Stimulated activated CD4-positive, alpha-beta T cell treated with anti-CD3 and anti-CD28 coated beads, Interleukin-2, amount 100 ng/mL, for 4 hours (primary cell): ENCODE measurements at regions not wholly inside any gene's neighbourhood (a gene's known extent, or its start where the extent isn't known, plus 50 kb on each side); places are given as distances from the start of the nearest gene placed in this dataset.
A peak's percentile ranks its signal among the peaks of the same experiment; 100 is the strongest.
"Not testable (repeated sequence)": the region's sequence is repeated elsewhere in the genome, so short reads cannot be mapped to it uniquely, and the experiment has no call there.

Source experiments
- DNase-seq: peaks from one replicate; pipeline ENCODE4 v3.0.0-alpha.2; 2020; ENCODE audit warnings: low read depth

GRCh38 chr17:56690441-56691291 lies 97.2 kb downstream of the NOG start:
- DNase-seq = no peak

- no peak for DNase-seq
Observed at GRCh38 chr17:56694825-56695224, 101.3 kb downstream of the NOG start.

GRCh38 chr17:56697190-56697589 lies 103.7 kb downstream of the NOG start:
- DNase-seq = no peak

- no peak for DNase-seq
Observed at GRCh38 chr17:56699186-56699894, 105.8 kb downstream of the NOG start.

- DNase-seq = no peak
Observed at GRCh38 chr17:56700919-56701420, 107.5 kb downstream of the NOG start.

GRCh38 chr17:56707312-56708219 lies 114.1 kb downstream of the NOG start:
- no peak for DNase-seq

- DNase-seq = no peak
Observed at GRCh38 chr17:56708220-56708558, 114.7 kb downstream of the NOG start.

- DNase-seq = no peak
Observed at GRCh38 chr17:56708670-56709410, 115.3 kb downstream of the NOG start.

- no peak for DNase-seq
Observed at GRCh38 chr17:56710986-56711385, 117.5 kb downstream of the NOG start.

GRCh38 chr17:56715613-56716357 lies 117.9 kb downstream of the C17orf67 start:
- peak; percentile 64 for DNase-seq

- no peak for DNase-seq
Observed at GRCh38 chr17:56717471-56717870, 116.2 kb downstream of the C17orf67 start.

GRCh38 chr17:56718515-56718914 lies 115.2 kb downstream of the C17orf67 start:
- no peak for DNase-seq

- no peak for DNase-seq
Observed at GRCh38 chr17:56723421-56723820, 110.3 kb downstream of the C17orf67 start.

GRCh38 chr17:56724664-56725063 lies 109.1 kb downstream of the C17orf67 start:
- no peak for DNase-seq

- DNase-seq = no peak
Observed at GRCh38 chr17:56725144-56725543, 108.6 kb downstream of the C17orf67 start.

- no peak for DNase-seq
Observed at GRCh38 chr17:56727876-56728617, 105.7 kb downstream of the C17orf67 start.

GRCh38 chr17:56731096-56731495 lies 102.6 kb downstream of the C17orf67 start:
- DNase-seq = not testable (repeated sequence)

GRCh38 chr17:56733833-56734232 lies 99.9 kb downstream of the C17orf67 start:
- DNase-seq = no peak

GRCh38 chr17:56735842-56736241 lies 97.9 kb downstream of the C17orf67 start:
- no peak for DNase-seq
